ENCODE measurements at regions not wholly inside any gene's neighbourhood (a gene's known extent, or its start where the extent isn't known, plus 50 kb on each side); places are given as distances from the start of the nearest gene placed in this dataset.

DNA sequence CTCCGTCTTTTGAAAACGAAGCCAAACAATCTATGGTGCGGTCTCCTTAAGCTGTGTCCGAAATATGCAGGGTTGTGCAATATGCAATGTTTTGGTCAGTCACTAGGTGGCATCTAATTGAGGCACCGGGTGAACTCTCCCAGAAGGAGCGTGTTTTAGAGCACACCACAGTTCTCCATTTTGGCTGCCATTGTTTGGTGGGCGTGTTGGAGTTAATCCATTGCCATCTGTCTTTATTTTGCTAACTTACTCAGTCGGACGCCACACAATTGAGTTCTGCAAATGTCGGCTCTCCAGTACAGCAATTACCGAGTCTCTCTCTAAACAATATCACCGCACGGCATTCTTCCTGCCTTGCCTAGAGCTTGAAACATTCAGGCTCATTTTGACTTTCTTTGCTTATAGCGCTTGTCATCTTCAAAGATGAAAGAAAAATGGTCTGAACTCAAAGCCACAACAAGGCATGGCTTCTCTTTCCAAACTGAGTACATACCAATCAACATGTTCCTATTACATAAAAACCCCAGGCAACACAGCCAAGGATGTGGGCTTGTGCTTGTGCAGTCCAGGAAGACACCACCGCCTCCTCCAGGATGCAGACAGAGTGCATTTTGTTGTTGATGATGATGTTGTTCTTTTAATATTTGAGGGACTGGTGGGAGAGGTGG lies 182.0 kb upstream of the SERP2 start:
- DNase-seq: peak; percentile 66

DNA sequence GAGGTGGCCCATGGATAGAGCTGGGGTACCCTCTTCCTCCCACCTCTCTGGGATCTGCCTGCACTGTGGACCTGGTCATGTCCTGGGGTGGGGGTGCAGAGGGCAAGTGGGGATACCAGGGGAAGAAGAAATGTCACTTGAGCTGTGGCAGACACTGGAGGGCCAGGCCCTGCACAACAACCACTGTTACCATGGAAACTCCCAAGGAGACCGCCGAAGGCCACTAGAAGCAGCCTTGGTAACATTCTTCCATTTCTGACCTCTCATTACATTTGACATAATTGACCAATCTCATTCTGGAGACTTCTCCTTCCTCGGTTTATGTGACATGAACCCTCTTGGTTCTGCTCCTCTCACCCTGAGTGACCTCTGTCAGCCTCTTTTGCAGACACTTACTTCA lies 179.9 kb upstream of the SERP2 start:
- no peak for DNase-seq

GRCh38 chr13:44195245-44195644 lies 178.4 kb upstream of the SERP2 start:
- DNase-seq: no peak

- DNase-seq: no peak
Measured at GRCh38 chr13:44196196-44196751, 177.3 kb upstream of the SERP2 start.

- DNase-seq: no peak
Measured at GRCh38 chr13:44197791-44198770, 175.5 kb upstream of the SERP2 start.

- no peak for DNase-seq
Measured at GRCh38 chr13:44198826-44199225, 174.8 kb upstream of the SERP2 start.

- no peak for DNase-seq
Measured at GRCh38 chr13:44199627-44200207, 173.9 kb upstream of the SERP2 start.

- DNase-seq: no peak
Measured at GRCh38 chr13:44206434-44206833, 167.2 kb upstream of the SERP2 start.

GRCh38 chr13:44207476-44207875 lies 166.1 kb upstream of the SERP2 start:
- DNase-seq: no peak

GRCh38 chr13:44210525-44210924 lies 163.1 kb upstream of the SERP2 start:
- DNase-seq: no peak

GRCh38 chr13:44211286-44211685 lies 162.3 kb upstream of the SERP2 start:
- DNase-seq: no peak

- DNase-seq: no peak
Measured at GRCh38 chr13:44211704-44212346, 161.8 kb upstream of the SERP2 start.

DNA sequence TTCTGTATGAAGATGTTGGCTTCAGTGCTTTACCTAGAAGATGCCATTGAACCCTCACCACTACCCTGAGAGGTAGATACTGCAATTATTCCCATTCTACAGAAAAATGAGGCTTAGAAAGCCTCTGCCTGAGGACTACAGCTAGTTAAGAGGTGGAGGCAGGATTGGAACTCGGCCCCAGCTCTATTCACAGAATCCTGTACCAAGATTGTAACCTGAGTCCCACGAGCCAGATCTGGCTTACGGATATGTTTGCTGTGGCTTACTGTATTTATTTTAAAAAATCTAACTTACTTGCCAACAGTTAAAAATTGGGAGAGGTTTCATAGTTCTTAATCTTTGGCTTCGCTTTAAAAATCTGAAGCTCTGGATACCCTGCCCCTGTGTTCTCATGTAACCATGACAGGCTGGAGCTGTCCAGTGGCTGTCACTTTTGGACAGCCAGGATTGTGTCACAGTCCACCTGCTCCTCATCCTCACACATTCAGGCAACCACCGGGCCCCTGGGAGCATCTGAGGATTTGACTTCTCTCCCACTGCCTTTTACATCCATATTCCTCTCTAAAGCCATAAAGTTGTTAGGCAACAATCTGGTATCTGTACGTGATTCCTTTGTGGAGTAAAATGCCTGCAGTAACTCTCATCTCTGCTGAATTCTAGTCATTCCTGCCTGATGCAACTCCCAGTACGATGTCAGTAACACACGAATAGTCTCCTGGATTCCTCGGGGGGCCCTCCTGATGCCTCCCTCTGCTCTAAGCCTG lies 160.8 kb upstream of the SERP2 start:
- no peak for DNase-seq

- DNase-seq: no peak
Measured at GRCh38 chr13:44218501-44219240, 155.0 kb upstream of the SERP2 start.

GRCh38 chr13:44219577-44220548 lies 153.8 kb upstream of the SERP2 start:
- no peak for DNase-seq

DNA sequence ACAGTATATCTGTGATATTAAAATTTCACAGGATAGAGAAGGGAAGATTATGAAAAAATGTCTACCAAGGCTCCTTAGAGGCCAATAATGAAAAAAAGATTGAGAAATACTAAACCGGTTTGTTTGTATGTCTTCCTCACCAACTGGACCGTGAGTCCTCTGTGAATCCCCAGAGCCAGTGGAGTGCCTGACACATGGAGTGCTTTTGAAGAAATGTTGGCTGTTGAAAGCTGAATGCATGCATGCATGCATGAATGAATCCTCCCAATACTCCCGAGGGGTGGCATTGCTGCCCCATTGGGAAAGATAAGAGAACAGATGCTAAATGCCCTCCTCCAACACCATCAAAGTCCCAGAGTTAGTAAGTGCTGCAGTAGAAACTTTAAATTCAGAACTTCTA lies 152.7 kb upstream of the SERP2 start:
- DNase-seq: no peak

GRCh38 chr13:44221657-44222056 lies 152.0 kb upstream of the SERP2 start:
- no peak for DNase-seq

DNA sequence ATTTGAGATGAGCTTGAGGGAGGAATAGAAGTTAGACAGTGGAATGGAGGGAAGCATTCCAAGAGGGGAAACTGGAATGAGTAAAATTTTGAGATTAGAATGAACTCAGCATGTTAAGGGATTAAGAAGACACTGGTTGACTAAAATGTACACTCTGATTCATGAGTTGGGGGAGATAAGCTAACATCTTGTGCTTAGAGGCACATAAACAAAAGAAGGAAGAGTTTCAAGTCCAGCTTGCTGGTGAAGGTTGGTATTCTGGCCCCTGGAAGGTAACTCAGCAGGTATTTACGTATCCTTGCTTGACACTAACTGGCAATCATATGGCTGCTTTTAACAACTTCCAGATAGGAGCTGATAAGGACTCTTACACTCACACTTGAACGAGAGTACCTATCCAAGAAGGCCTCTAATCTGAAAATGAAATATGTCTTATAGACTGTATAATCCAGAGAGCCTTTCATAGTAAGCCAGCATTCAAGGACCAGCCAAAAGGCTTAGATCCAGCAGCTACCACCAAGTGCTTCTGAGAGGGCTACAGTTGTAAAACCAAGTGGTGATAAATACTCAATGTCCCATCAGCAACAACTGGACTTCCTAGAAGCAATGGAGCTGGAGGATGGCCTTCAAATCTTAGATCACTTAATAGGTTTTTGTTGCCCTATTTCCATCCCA lies 149.7 kb upstream of the SERP2 start:
- no peak for DNase-seq

- DNase-seq: no peak
Measured at GRCh38 chr13:44224450-44225149, 149.0 kb upstream of the SERP2 start.

Data from activated effector memory CD4-positive, alpha-beta T cell treated with anti-CD3 and anti-CD28 coated beads, Interleukin-2, amount 50 U/mL, for 16 hours (primary cell).